Coronary artery (tissue), 2 donors: ENCODE measurements at regions not wholly inside any gene's neighbourhood (a gene's known extent, or its start where the extent isn't known, plus 50 kb on each side); places are given as distances from the start of the nearest gene placed in this dataset.

Source experiments
- DNase-seq: peaks from one replicate; pipeline ENCODE4 v3.0.0-alpha.2; 2017; ENCODE audit warnings: low spot score
- H3K27ac ChIP-seq, 2 donors: fragments of 200-600 bp; sonication (generic); one replicate each; pipeline ENCODE4 v1.5.1; 2016 to 2019
- H3K4me3 ChIP-seq: fragments of 200-600 bp; sonication (generic); 2 replicates; pipeline ENCODE4 v1.5.1; 2016; ENCODE audit warnings: mild to moderate bottlenecking, moderate library complexity
- CTCF ChIP-seq: fragments of 200-600 bp; sonication (generic); IDR thresholded peaks from one replicate; pipeline ENCODE4 v1.5.1; 2019; ENCODE audit warnings: antibody characterized with exemption

DNA sequence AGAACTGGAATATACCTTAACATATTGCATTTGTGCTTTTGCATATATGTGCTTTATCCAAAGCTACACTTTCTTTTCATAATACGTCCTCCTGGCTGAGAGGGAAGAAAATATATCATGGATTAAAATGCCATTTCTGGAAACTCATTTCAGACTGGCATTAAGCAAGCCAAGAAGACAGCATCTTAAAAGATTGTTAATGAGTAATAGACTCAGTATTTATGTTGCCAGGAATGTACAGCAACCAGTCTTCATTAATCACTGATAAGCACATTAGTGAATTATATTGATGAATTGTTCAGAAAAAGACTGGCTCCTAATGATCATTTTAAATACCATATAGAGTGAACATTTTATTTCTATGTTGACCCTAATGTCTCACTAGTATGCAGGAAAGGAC lies 134.9 kb upstream of the IFNG-AS1 start:
- Histone ChIP-seq H3K27ac (no peak overlapping the region), H3K4me3 (no peak overlapping the region)
- no peak for DNase-seq
- no peak for TF ChIP-seq CTCF

- TF ChIP-seq CTCF = no peak
- H3K27ac ChIP-seq = no peak overlapping the region
Measured at GRCh38 chr12:67855103-67855502, 134.1 kb upstream of the IFNG-AS1 start.

GRCh38 chr12:67871231-67871630 lies 118.0 kb upstream of the IFNG-AS1 start:
- no peak for TF ChIP-seq CTCF
- no peak for DNase-seq
- H3K4me3 ChIP-seq = no peak overlapping the region
- H3K27ac ChIP-seq = no peak overlapping the region

More at GRCh38 chr12:67855103-67855502, 134.1 kb upstream of the IFNG-AS1 start:
- H3K4me3 ChIP-seq = no peak overlapping the region
- no peak for DNase-seq

GRCh38 chr12:67873355-67873754 lies 115.9 kb upstream of the IFNG-AS1 start:
- H3K4me3 ChIP-seq = no peak overlapping the region
- no peak for DNase-seq
- no peak for TF ChIP-seq CTCF
- H3K27ac ChIP-seq = no peak overlapping the region

DNA sequence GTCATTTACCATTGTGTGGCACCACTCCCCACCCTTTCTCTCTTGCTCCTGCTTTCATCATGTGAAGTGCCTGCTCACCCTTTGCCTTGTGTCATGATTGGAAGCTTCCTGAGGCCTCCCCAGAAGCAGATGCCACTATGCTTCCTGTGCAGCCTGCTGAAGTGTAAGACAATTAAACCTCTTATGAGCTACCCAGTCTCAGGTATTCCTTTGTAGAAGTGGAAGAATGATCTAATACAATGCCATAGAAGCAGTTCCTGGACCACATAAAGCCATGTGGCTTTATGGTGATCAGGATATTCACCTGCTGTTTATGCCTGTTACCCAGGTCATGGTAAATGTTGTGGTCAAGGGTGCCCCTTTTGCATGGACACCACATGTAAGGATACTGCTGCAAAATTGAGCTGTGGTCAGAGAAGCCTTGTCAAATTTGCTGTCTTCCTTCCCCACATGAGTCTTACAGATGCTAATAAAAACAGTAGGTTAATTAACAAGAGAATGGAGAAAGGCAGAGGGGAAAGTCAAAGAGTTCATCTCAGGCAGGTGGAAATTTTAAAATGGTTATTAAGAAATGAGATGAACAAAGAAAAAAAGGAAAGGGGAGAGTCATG lies 112.8 kb upstream of the IFNG-AS1 start:
- Histone ChIP-seq H3K27ac (no peak overlapping the region), H3K4me3 (no peak overlapping the region)
- no peak for TF ChIP-seq CTCF
- no peak for DNase-seq

DNA sequence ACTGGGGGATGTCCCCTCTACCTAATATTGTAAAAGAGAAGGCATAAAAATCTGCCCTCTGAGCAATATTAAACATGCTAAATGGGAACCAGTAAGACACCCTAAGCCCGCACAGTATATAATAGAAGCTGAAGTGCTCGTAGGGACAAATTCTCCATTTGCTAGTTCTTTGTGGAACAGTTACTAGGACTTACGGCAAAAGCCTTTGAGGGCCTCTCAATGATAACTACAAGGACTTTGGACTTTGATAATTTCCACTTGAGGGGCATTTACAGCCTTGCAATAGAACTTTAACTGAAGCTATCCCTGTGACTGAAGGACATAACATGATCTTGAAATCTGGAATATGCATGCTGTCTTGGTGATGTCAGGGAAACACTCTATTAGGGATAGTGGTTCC lies 111.5 kb upstream of the IFNG-AS1 start:
- H3K4me3 ChIP-seq = no peak overlapping the region
- no peak overlapping the region for H3K27ac ChIP-seq
- DNase-seq = no peak
- no peak for TF ChIP-seq CTCF

GRCh38 chr12:67879937-67880336 lies 109.3 kb upstream of the IFNG-AS1 start:
- Histone ChIP-seq H3K27ac (no peak overlapping the region), H3K4me3 (no peak overlapping the region)
- no peak for DNase-seq
- no peak for TF ChIP-seq CTCF
